GM12878 (cell line): ENCODE measurements at regions not wholly inside any gene's neighbourhood (a gene's known extent, or its start where the extent isn't known, plus 50 kb on each side); places are given as distances from the start of the nearest gene placed in this dataset.

Experiments used
- ATAC-seq: fragments of 200-7000 bp; cut with Tn5 transposase; 3 replicates; pipeline ENCODE4 v1.9.1; 2020; ENCODE audit warnings: mild to moderate bottlenecking, moderate library complexity
- BruUV-seq: library from RNA; stranded (reverse); fragments of 400-500 nt; replicated peaks from 2 replicates; lab custom pipeline; 2021; lab: Mats Ljungman, UMichigan
- CTCF ChIA-PET: fragments of 300-600 bp; sonication (Branson Sonifier 250); formaldehyde crosslinking; extraction: SDS; loops from one replicate; lab custom pipeline; 2021; ENCODE audit warnings: inconsistent platforms; lab: Yijun Ruan, JAX
- POLR2A ChIA-PET: fragments of 350-600 bp; formaldehyde crosslinking; extraction: SDS; loops from one replicate; lab custom pipeline; 2021; ENCODE audit warnings: inconsistent platforms; lab: Charles Lee
- RAD21 ChIA-PET: fragments of 300-600 bp; sonication (Branson Sonifier 250); formaldehyde crosslinking; loops from one replicate; lab custom pipeline; 2023; ENCODE audit warnings: antibody characterized with exemption; ENCODE audit not compliant: unreplicated experiment; lab: Charles Lee
- SMC1A ChIA-PET: fragments of 300-600 bp; sonication (Branson Sonifier 250); formaldehyde crosslinking; loops from one replicate; lab custom pipeline; 2023; ENCODE audit not compliant: unreplicated experiment, uncharacterized antibody; lab: Charles Lee
- DNase-seq: peaks from one replicate; pipeline ENCODE4 v3.0.0-alpha.2; 2011; ENCODE audit warnings: low read depth, low spot score
- FAIRE-seq: peaks from 3 replicates; lab custom pipeline; 2011; peaks lifted over from hg19 to GRCh38; lab: Jason Lieb, UNC
- H2AFZ ChIP-seq: 2 replicates; pipeline ENCODE4 v1.6.0; 2011; ENCODE audit warnings: low read depth, low read length, control low read depth; ENCODE audit not compliant: control insufficient read depth
- H3K27ac ChIP-seq: 2 replicates; pipeline ENCODE4 v1.5.1; 2011; ENCODE audit warnings: control low read depth; ENCODE audit not compliant: control insufficient read depth, insufficient read depth
- H3K27me3 ChIP-seq, 2 experiments: replicated peaks in 1 of 2; 2 replicates each; pipeline versions ENCODE4 v1.6.0 to v1.6.1; 2011; ENCODE audit warnings: low read length in 1 of 2; ENCODE audit not compliant: control insufficient read depth in 2 of 2, insufficient read depth in 2 of 2
- H3K36me3 ChIP-seq, 2 experiments: 2 replicates each; pipeline ENCODE4 v1.5.1; 2011; ENCODE audit warnings: low read length in 1 of 2; ENCODE audit not compliant: control insufficient read depth in 2 of 2, insufficient read depth in 2 of 2
- H3K4me1 ChIP-seq: 2 replicates; pipeline ENCODE4 v1.6.1; 2011; ENCODE audit warnings: mild to moderate bottlenecking, low read length, moderate library complexity, mixed read lengths; ENCODE audit not compliant: control insufficient read depth, insufficient read depth
- H3K4me2 ChIP-seq: 2 replicates; pipeline ENCODE4 v1.6.0; 2011; ENCODE audit warnings: control low read depth; ENCODE audit not compliant: control insufficient read depth, insufficient read depth
- H3K4me3 ChIP-seq: fragments of 200-600 bp; sonication (generic); 2 replicates; pipeline ENCODE4 v1.5.1; 2016
- H3K79me2 ChIP-seq: 2 replicates; pipeline ENCODE4 v1.6.0; 2011; ENCODE audit warnings: low read length; ENCODE audit not compliant: control insufficient read depth, insufficient read depth
- H3K9ac ChIP-seq: 2 replicates; pipeline ENCODE4 v1.8.0; 2011; ENCODE audit warnings: low read length, control low read depth, mixed read lengths; ENCODE audit not compliant: control insufficient read depth, insufficient read depth
- H3K9me3 ChIP-seq: replicated peaks from 3 replicates; pipeline ENCODE4 v1.5.1; 2011; ENCODE audit warnings: mild to moderate bottlenecking, low read length; ENCODE audit not compliant: control insufficient read depth, insufficient read depth
- H4K20me1 ChIP-seq: 2 replicates; pipeline ENCODE4 v1.6.0; 2011; ENCODE audit not compliant: control insufficient read depth, insufficient read depth
- MTA2 ChIP-seq: fragments of 450-650 bp; IDR thresholded peaks from 2 replicates; pipeline ENCODE4 v1.6.1; 2016; ENCODE audit warnings: low read depth, mild to moderate bottlenecking, moderate library complexity
- RUNX3 ChIP-seq: IDR thresholded peaks from 2 replicates; pipeline ENCODE4 v1.6.1; 2012; ENCODE audit warnings: low read length, inconsistent platforms
- WGBS: methylation state at CpG from one replicate; pipeline ENCODE4 v1.1.6; 2016; ENCODE audit warnings: low lambda C conversion rate; ENCODE audit not compliant: insufficient replicate concordance, insufficient coverage; ENCODE audit errors: missing lambda C conversion rate; 5-methylcytosine and 5-hydroxymethylcytosine counted together
- in situ Hi-C: fragments of 300-500 bp; cut with MboI; formaldehyde crosslinking; loops from 9 replicates; pipeline ENCODE4 v1.14.3; 2018; ENCODE audit warnings: mixed read lengths
- intact Hi-C: fragments of 100-400 bp; cut with micrococcal nuclease; formaldehyde crosslinking; loops from one replicate; pipeline ENCODE4 v1.14.2; 2022; ENCODE audit not compliant: unreplicated experiment
- TF ChIP-seq, protein P1 (sequence below): IDR thresholded peaks from 2 replicates; pipeline ENCODE4 v1.6.1; 2011; ENCODE audit warnings: borderline replicate concordance, low read depth, mild to moderate bottlenecking, moderate library complexity, low read length; ENCODE audit not compliant: insufficient read depth, poor library complexity, severe bottlenecking
- TF ChIP-seq, protein P2 (sequence below): fragments of 450-650 bp; formaldehyde crosslinking; IDR thresholded peaks from 2 replicates; pipeline ENCODE4 v1.4.0; 2022; ENCODE audit warnings: mild to moderate bottlenecking, moderate library complexity
- TF ChIP-seq, protein P3 (sequence below): fragments of 450-650 bp; formaldehyde crosslinking; IDR thresholded peaks from 2 replicates; pipeline ENCODE4 v1.5.0; 2022; ENCODE audit warnings: mild to moderate bottlenecking, missing genetic modification characterization
- TF ChIP-seq, protein P4 (sequence below): fragments of 150-350 bp; IDR thresholded peaks from 2 replicates; pipeline ENCODE4 v1.6.1; 2014; ENCODE audit warnings: mild to moderate bottlenecking, low read depth, low read length

DNA sequence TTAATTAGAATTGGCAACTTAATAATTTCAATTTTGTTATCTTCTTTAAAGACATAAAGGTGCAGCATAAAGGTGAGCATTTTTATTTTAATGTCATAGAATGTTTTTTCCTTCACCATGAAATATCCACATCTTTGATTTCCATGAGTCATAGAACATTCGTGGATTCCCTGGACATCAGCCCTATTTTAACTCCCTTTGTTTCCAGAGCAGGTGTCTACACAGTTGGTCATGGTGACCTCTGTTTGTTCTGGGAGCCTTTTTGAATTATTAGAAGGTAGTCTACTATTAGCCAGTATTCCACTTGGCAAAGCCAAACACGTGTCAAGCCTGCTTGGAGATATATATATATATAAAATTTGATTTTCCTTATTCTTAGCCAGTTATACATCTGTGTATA, 572.9 kb downstream of the LTN1 start:
- ATAC-seq (no peak), DNase-seq (no peak), FAIRE-seq (no peak)
- H3K79me2 ChIP-seq: no peaks in the 10 kb centered on the region
- H2AFZ ChIP-seq: no peak overlapping the region
- no peak overlapping the region for H3K4me3 ChIP-seq
- H3K9ac ChIP-seq: no peak overlapping the region
- intact Hi-C loops (no loop called here), in situ Hi-C loops (no loop called here)
- RAD21 ChIA-PET: no interaction called here
- H3K4me2 ChIP-seq: no peak overlapping the region
- TF ChIP-seq, protein P1, sequence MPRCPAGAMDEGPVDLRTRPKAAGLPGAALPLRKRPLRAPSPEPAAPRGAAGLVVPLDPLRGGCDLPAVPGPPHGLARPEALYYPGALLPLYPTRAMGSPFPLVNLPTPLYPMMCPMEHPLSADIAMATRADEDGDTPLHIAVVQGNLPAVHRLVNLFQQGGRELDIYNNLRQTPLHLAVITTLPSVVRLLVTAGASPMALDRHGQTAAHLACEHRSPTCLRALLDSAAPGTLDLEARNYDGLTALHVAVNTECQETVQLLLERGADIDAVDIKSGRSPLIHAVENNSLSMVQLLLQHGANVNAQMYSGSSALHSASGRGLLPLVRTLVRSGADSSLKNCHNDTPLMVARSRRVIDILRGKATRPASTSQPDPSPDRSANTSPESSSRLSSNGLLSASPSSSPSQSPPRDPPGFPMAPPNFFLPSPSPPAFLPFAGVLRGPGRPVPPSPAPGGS: no peak
- TF ChIP-seq RUNX3 (no peak), MTA2 (no peak)
- TF ChIP-seq, protein P2, sequence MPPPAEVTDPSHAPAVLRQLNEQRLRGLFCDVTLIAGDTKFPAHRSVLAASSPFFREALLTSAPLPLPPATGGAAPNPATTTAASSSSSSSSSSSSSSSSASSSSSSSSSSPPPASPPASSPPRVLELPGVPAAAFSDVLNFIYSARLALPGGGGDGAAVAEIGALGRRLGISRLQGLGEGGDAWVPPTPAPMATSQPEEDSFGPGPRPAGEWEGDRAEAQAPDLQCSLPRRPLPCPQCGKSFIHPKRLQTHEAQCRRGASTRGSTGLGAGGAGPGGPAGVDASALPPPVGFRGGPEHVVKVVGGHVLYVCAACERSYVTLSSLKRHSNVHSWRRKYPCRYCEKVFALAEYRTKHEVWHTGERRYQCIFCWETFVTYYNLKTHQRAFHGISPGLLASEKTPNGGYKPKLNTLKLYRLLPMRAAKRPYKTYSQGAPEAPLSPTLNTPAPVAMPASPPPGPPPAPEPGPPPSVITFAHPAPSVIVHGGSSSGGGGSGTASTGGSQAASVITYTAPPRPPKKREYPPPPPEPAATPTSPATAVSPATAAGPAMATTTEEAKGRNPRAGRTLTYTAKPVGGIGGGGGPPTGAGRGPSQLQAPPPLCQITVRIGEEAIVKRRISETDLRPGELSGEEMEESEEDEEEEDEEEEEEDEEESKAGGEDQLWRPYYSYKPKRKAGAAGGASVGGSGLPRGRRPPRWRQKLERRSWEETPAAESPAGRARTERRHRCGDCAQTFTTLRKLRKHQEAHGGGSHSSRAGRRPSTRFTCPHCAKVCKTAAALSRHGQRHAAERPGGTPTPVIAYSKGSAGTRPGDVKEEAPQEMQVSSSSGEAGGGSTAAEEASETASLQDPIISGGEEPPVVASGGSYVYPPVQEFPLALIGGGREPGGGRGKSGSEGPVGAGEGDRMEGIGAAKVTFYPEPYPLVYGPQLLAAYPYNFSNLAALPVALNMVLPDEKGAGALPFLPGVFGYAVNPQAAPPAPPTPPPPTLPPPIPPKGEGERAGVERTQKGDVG (CRISPR knock-in tag): no peak
- TF ChIP-seq, protein P3, sequence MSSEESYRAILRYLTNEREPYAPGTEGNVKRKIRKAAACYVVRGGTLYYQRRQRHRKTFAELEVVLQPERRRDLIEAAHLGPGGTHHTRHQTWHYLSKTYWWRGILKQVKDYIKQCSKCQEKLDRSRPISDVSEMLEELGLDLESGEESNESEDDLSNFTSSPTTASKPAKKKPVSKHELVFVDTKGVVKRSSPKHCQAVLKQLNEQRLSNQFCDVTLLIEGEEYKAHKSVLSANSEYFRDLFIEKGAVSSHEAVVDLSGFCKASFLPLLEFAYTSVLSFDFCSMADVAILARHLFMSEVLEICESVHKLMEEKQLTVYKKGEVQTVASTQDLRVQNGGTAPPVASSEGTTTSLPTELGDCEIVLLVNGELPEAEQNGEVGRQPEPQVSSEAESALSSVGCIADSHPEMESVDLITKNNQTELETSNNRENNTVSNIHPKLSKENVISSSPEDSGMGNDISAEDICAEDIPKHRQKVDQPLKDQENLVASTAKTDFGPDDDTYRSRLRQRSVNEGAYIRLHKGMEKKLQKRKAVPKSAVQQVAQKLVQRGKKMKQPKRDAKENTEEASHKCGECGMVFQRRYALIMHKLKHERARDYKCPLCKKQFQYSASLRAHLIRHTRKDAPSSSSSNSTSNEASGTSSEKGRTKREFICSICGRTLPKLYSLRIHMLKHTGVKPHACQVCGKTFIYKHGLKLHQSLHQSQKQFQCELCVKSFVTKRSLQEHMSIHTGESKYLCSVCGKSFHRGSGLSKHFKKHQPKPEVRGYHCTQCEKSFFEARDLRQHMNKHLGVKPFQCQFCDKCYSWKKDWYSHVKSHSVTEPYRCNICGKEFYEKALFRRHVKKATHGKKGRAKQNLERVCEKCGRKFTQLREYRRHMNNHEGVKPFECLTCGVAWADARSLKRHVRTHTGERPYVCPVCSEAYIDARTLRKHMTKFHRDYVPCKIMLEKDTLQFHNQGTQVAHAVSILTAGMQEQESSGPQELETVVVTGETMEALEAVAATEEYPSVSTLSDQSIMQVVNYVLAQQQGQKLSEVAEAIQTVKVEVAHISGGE (CRISPR knock-in tag): no peak
- TF ChIP-seq, protein P4, sequence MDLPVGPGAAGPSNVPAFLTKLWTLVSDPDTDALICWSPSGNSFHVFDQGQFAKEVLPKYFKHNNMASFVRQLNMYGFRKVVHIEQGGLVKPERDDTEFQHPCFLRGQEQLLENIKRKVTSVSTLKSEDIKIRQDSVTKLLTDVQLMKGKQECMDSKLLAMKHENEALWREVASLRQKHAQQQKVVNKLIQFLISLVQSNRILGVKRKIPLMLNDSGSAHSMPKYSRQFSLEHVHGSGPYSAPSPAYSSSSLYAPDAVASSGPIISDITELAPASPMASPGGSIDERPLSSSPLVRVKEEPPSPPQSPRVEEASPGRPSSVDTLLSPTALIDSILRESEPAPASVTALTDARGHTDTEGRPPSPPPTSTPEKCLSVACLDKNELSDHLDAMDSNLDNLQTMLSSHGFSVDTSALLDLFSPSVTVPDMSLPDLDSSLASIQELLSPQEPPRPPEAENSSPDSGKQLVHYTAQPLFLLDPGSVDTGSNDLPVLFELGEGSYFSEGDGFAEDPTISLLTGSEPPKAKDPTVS: no peak
- no peaks in the 10 kb centered on the region for H3K36me3 ChIP-seq
- no peak overlapping the region for H3K27ac ChIP-seq
- POLR2A ChIA-PET: no interaction called here
- H3K4me1 ChIP-seq: no peaks in the 10 kb centered on the region
- H4K20me1 ChIP-seq: no peaks in the 10 kb centered on the region
- no TSS peak for BruUV-seq
- CTCF ChIA-PET: no interaction called here
- 0% methylated on average over 2 of the region's 2 CpGs for WGBS
- H3K9me3 ChIP-seq: no peaks in the 10 kb centered on the region
- no peaks in the 10 kb centered on the region for H3K27me3 ChIP-seq
- SMC1A ChIA-PET: no interaction called here
